ENCODE measurements at regions not wholly inside any gene's neighbourhood (a gene's known extent, or its start where the extent isn't known, plus 50 kb on each side); places are given as distances from the start of the nearest gene placed in this dataset.

DNA sequence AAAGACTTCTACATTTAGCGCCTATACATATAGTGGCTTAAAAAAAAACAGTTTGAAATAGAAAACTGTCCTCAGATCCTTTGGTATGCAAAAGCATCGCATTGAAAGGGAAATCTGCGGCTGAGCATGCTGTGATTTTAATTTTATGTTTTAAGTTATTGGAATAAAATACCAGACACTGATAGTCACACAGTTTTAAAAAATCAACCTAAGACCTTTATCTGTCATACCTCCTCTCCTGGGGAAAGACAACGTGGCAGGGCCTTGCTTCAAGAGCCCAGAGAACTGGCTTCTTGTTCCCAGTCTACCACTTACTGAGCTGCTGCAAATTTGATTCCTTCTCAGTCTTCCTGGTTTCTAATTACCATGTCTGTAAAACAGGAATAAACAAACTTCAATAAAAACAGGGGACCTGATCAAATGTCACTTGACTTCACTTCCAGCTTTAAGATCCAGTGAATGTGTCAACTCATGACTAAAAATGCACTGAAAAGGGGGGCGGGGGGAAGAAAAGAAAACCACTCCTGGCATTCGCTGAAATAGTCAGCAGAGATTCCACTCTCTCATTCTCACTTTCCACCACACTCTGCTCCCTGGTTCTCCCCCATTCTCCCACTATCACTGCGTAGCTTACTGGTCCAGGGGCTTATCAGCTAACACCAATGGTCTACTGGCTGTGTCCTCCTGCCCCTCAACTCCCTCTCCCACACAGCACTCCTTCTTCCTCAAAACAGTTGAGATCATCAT is 494.7 kb upstream of the MARCKS start:
- TF ChIP-seq, protein P1, sequence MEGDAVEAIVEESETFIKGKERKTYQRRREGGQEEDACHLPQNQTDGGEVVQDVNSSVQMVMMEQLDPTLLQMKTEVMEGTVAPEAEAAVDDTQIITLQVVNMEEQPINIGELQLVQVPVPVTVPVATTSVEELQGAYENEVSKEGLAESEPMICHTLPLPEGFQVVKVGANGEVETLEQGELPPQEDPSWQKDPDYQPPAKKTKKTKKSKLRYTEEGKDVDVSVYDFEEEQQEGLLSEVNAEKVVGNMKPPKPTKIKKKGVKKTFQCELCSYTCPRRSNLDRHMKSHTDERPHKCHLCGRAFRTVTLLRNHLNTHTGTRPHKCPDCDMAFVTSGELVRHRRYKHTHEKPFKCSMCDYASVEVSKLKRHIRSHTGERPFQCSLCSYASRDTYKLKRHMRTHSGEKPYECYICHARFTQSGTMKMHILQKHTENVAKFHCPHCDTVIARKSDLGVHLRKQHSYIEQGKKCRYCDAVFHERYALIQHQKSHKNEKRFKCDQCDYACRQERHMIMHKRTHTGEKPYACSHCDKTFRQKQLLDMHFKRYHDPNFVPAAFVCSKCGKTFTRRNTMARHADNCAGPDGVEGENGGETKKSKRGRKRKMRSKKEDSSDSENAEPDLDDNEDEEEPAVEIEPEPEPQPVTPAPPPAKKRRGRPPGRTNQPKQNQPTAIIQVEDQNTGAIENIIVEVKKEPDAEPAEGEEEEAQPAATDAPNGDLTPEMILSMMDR (IDR thresholded peaks at IDR 0.05; ENCODE audit: insufficient read depth, low read length): no peak
- no peak for TF ChIP-seq POLR2AphosphoS5 (IDR thresholded peaks at IDR 0.05; ENCODE audit: low read depth)
